Right lobe of liver (tissue), 4 donors: ENCODE measurements at regions not wholly inside any gene's neighbourhood (a gene's known extent, or its start where the extent isn't known, plus 50 kb on each side); places are given as distances from the start of the nearest gene placed in this dataset.
"Not testable (repeated sequence)": the region's sequence is repeated elsewhere in the genome, so short reads cannot be mapped to it uniquely, and the experiment has no call there.

ENCODE experiments used
- POLR2A ChIP-seq: fragments of 450-650 bp; IDR thresholded peaks from one replicate; pipeline ENCODE4 v1.6.1; 2017; ENCODE audit warnings: antibody characterized with exemption, mild to moderate bottlenecking
- TF ChIP-seq, protein P1 (sequence below), 4 donors: fragments of 200-600 bp in 3 of 4; fragments of 450-650 bp in 1 of 4; IDR thresholded peaks; one replicate each; pipeline versions ENCODE4 v1.5.1 to v1.8.0; 2016 to 2022; ENCODE audit warnings: antibody characterized with exemption in 4 of 4, mild to moderate bottlenecking in 2 of 4
- donor health status: DM: no; HTN: no; CAD: no.
- donor health status: DM: no; HTN: no; CAD: no.
- donor health status: DM: no; HTN: yes; CAD: no.

DNA sequence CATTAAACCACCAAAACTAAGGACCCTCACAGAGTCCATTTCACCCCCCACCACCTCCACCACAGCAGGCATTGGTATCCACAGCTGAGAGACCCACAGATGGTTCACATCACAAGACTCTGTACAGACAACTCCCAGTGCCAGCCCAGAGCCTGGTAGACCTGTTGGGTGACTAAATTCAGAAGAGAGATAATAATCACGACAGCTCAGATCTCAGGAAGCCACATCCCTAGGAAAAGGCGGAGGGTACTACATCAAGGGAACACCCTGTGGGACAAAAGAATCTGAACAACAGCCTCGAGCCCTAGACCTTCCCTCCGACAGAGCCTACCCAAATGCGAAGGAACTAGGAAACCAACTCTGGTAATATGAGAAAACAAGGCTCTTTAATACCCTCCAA is 51.4 kb upstream of the TMEM45B start:
- TF ChIP-seq, protein P1, sequence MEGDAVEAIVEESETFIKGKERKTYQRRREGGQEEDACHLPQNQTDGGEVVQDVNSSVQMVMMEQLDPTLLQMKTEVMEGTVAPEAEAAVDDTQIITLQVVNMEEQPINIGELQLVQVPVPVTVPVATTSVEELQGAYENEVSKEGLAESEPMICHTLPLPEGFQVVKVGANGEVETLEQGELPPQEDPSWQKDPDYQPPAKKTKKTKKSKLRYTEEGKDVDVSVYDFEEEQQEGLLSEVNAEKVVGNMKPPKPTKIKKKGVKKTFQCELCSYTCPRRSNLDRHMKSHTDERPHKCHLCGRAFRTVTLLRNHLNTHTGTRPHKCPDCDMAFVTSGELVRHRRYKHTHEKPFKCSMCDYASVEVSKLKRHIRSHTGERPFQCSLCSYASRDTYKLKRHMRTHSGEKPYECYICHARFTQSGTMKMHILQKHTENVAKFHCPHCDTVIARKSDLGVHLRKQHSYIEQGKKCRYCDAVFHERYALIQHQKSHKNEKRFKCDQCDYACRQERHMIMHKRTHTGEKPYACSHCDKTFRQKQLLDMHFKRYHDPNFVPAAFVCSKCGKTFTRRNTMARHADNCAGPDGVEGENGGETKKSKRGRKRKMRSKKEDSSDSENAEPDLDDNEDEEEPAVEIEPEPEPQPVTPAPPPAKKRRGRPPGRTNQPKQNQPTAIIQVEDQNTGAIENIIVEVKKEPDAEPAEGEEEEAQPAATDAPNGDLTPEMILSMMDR (IDR thresholded peaks at IDR 0.05): not testable (repeated sequence)
- TF ChIP-seq POLR2A: not testable (repeated sequence)
